ENCODE measurements at regions not wholly inside any gene's neighbourhood (a gene's known extent, or its start where the extent isn't known, plus 50 kb on each side); places are given as distances from the start of the nearest gene placed in this dataset.
"Not testable (repeated sequence)": the region's sequence is repeated elsewhere in the genome, so short reads cannot be mapped to it uniquely, and the experiment has no call there.

DNA sequence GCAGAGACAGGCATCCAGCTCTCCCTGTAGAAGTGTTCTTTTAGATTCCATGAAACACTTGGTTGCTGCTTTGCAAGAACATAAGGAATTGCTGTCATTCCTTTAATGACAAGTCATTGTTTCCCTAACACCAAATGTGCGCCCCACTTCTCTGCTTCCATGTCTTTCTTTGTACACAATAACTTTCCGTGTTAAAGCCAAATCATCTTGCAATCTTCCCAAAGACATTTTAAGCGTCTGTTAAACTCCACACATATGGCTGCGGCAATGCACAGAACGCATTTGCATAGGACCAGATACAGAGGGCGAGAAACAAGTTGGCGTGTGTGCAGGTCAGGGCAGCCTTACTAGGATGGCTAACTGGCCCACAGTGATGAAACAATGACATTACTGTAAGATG, 399.3 kb upstream of the PRKCQ start:
- DNase-seq (ENCODE audit: low read depth): no peak

DNA sequence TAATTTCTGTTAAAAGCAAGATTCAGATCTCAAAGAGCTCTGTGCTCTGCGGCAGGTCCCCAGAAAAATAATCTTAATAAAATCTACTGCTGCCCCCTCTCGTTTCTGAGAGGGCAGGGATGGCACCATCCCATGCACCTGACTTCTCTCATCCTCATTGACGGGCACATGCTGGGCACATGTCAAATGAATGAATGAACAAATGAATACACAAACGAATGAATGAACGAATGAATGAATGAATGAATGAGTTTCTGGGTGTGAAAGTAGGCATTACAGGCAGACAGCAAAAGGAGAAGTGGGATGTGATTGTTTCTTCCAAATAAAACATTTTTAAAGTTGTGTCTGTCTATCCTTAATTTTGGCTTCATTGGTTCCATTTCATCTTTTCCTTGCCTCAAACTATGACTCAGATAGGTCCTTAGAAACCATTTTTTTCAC, 398.1 kb upstream of the PRKCQ start:
- no peak for DNase-seq (ENCODE audit: low read depth)

DNA sequence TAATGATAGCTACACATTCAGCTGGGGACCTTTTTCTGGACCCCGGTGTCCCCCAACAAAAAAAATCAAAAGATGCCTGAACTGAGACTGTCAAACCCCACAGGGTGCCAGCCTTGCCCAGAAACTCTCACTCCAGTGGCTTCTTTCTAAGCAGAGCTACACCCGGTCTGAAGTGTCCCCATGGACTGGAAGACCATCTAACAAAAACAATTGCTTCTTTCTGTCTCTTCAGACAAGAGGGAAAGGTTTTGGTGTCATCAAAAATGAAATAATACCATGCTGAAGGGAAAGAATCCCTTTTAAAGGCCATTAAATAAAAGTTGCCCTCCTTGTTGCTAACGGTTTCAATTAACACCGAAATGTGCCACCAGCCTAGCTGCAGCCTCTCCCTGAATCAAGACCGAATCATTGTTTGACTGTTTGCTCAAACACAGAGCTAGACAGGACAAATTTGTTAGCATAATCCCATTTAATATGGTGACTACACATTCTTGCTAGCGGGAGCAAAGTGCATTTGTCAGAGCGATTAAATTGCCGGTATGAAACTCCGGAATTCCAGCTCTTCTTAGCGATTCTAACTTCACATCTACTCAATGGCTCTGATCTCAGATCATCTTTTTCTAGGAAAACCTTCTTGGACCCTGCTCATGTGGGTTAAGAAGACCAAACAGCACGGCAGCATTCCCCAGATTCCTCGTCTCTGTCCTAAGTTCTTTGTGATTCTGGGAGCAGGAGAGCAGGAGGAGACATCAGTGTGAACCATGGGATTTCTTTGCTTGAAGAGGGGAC, 397.5 kb upstream of the PRKCQ start:
- no peak for DNase-seq (ENCODE audit: low read depth)

DNA sequence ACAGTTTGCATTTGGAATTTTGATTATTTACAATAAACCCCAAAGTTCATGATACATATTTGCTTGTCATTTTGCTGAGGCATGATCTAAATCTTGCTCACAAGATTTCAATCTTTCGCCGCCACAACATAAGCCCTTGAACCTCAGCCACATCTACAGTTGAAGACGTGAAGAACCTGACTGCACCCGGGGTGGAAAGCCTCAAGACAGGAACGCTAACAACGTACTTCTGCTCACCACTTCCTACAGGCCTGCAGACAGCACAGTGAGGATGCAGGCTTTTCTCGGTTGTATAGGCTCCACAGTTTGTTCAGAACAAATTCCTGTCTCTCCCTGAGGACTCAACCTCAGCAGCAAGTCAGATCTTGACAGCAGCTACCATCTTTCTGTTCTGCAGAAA, 393.8 kb upstream of the PRKCQ start:
- DNase-seq (ENCODE audit: low read depth): no peak

DNA sequence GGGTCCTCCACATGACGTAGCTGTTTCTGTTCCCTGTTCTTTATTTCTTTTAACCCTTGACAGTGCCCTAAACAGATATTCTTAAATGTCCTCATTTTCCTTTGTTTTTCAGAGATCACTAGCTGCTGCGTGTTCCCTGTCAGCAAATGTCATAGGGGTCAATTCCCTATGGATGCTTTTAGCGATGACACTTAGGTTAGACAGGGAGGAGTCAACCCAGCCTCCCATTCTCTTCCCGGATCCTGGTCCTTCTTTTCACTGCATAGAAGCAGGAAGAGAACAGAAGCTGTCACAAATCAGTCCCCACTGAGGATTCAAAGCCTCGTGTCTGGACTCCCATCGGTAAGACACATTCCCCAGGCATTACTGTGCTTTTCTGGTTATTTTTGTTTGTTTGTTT, 392.1 kb upstream of the PRKCQ start:
- no peak for DNase-seq (ENCODE audit: low read depth)

DNA sequence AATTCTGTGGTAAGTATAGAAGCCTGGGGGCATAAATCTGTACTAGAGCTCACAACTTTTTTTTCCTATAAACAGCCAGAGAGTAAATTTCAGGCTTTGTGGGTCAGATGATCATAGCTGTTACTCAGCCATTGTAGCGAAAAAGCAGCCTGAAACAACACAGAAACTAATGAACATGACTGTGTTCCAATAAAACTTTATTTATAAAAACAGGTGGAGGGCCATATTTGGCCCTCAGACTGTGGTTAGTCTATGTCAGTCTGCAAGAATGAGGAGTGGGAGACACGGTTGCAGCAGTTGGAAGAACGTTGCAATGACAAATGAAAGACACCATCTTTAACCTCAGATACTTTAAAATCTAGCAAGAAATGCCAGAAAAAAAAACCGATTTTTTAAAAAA, 389.6 kb upstream of the PRKCQ start:
- no peak for DNase-seq (ENCODE audit: low read depth)

DNA sequence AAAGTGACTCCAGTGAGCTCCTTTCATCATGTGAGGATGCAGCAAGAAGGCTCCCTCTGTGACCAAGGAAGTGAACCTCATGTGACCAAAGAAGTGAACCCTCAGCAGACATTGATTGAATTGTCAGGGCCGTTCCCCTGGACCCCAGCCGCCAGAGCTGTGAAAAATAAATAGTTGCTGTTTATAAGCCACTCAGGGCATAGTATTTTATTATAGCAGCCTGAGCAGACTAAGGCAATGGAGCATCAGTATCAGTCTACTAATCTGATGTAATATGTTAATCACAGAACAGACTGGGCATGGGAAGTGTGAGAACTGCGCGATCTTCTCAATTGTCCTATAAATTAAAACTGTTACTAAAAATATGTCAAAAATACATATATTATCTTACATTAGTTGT, 384.5 kb upstream of the PRKCQ start:
- no peak for DNase-seq (ENCODE audit: low read depth)

DNA sequence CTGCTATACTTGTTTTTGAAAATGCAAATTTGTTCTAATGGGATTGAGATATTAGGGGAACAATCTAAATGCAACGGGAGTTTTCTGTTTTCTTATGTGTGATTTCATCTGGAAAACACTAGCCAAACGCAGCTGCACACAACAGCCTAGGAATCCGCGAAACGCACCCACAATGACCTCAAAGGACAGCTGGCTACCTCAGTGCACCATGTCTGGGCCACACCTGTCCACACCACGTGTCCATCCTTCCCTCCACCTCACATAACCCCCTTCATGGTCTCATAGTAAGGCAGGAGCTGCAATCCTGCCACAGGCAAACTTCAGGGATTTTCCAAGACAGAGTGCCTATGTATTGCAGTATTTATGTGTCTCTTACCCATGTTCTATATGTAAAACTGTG, 382.5 kb upstream of the PRKCQ start:
- DNase-seq (ENCODE audit: low read depth): no peak

DNA sequence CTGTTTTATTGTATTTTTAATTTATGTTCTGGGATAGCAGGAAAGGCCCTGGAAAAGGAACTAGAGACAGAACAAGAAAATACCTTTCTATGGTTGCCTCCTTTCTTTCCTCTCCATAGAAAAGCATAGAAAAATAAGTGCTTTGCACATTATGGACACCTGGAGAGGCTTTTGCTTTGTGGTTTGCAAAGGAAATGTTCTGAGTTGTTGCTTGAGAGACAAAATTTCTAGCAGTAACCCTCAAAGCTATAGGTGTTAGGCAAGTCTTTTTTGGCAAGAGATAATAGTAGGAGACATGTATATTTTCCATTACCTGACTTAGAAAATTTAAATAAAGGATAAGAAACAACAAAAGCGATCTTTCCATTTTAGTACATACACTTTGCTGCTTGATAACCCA, 378.6 kb upstream of the PRKCQ start:
- no peak for DNase-seq (ENCODE audit: low read depth)

DNA sequence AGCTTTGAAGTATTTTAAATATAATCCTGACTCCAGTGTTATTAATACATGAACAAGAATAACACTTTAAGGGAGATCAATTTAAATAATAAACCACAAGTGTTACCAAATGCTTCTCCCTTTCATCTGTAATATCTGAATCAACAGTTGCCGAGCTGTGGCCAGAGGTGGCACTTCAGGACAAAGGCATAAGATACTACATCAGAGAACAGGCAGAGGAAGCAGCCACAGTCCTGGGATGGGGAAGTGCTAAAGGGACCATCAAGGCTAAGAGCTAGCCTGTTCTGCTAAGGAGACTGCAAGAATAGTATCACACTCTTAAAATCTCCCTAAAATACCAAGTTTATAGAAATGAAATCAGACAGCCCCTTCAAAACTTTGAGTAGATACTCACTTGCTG, 378.2 kb upstream of the PRKCQ start:
- DNase-seq (ENCODE audit: low read depth): no peak

DNA sequence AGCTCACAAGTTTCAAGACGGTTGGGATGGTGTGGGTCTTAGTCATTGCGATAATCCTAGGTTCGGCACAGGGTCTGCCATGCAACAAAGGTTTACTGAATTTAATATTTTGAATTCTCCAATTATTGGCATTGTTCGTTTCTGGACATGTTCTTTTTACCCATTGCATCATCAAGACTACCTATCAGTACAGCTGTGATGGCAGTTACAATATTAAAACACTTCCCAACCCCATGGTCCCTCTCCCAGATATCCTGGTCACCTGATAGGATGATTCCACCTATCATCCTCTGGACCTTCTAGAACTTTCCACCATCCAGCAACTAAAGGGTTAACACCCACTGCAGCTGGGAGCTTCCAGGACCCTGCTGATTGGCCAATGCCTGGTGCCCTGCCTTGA, 377.8 kb upstream of the PRKCQ start:
- no peak for DNase-seq (ENCODE audit: low read depth)

DNA sequence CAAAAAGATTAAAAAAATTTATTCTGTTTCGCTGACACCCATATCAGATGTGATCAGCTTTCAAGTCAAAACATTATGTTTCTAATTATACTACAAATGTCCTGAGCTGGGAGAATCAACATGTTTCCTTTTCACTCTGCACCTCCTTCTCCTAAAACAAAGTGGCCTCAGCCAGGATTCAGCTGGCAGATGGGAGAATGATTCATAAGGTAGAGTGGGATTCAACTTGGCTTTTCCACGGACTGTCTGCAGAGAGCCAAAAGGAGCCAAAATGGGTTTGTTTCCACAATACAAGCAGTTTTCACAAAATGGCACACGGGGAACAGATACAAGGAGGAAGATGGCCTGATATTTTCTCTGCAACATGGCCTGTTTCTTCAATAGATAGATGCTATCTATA, 376.5 kb upstream of the PRKCQ start:
- DNase-seq (ENCODE audit: low read depth): no peak

DNA sequence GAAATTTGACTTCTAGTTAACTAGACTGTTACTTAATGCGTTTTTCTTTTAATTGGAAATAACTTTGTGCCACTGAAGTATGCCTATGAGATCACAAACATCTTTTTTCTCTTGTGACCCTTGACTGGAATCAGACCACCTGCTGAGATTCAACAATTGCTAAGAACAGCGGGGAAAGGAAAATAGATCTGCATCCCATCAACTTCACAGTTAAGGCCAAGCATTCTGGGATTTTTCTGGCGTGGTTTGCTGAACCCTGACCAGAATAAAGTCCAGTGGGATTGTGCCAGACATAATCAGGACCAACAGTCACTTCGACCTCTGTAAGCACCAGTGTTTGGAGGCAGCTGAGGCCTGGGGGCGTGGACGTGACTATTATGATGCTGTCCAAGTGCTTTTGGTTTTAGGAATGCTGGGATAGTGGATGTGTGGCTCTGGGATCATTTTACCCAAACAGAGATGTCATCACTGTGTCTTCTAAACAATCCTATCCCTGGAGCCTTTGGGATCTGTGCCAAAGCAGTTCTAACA, 373.3 kb upstream of the PRKCQ start:
- DNase-seq (ENCODE audit: low read depth): no peak

DNA sequence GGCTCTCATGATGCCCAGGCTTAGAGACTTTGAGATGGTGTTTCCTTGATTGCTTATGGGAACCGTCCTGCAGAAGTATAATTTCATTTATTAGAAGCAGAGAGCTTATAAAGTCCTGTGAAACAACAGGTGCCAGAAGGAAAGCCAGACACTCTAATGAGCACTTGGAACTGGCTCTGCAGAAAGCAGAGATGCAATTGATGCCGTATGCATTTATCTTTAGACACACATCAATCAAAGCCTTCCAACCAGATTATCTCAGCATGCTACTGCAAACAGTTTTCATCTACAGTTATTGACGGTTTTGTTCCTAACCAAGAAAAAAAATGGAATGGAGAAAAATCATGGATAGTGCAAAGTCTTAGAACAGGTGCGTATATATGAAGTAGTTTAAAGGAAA, 371.7 kb upstream of the PRKCQ start:
- DNase-seq (ENCODE audit: low read depth): no peak

DNA sequence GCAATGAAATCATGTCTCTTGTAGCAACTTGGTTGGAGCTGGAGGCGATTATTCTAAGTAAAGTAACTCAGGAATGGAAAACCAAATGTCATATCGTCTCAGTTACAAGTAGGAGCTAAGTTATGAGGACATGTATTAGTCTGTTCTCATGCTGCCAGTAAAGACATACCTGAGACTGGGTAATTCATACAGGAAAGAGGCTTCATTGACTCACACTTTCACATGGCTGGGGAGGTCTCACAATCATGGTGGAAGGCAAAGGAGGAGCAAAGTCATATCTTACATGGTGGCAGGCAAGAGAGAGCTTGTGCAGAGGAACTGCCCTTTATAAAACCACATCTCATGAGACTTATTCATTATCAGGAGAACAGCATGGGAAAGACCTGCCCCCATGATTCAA, 370.1 kb upstream of the PRKCQ start:
- no peak for DNase-seq (ENCODE audit: low read depth)

DNA sequence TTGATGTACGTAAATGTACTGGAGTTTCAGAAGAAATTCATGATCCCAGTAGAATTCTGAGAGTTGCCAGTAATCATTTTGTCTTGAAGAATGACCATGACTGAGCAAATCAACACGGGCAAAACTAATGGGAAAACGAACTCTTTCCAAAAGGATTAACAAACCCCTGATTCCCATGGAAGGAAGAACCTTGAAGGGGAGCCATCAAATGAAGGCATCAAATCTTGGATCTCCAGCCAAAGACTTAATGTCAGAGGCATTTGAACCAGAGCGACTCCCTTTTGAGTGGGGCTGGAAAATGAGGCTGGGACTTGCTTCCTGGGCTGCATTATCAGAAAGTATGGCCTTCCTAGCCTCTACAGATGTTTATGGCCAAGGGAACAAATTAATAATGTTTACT, 364.4 kb upstream of the PRKCQ start:
- no peak for DNase-seq (ENCODE audit: low read depth)

DNA sequence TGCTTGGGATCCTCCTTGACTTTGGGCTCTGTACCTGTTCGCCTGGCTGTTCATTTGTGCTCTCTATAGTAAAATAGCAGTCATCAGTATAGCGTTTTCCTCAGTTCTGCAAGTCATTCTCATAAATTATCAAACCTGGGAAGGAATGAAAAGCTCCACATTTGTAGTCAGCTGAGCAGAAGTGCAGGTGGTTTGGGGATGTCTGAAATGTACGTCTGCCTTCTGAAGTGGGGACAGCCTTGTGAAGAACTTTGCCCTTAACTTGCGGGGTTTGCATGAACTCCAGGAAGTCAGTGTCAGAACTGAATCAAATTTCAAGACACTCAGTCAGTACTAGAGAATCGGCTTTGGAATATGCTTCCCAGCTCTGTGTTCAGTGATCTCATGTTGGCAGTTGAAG, 358.3 kb upstream of the PRKCQ start:
- DNase-seq (ENCODE audit: low read depth): no peak

DNA sequence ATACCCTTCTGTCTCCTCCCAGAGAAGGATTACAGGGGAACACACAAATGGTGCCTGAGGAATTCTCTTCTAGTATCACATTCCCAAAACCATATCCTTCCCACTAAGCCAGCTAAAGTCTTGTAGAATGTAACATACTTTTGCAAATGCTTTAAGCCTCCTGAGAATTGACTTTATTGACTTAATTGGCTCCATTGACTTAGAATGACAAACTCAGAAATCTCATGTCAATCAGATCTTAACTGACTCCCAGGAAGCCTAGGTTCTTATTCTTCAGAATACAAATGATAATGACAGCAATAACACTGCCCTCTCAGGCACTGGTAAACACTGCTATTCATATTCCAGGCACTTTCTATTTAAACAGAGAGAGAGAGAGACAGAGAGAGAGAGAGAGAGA, 356.9 kb upstream of the PRKCQ start:
- DNase-seq (ENCODE audit: low read depth): no peak

DNA sequence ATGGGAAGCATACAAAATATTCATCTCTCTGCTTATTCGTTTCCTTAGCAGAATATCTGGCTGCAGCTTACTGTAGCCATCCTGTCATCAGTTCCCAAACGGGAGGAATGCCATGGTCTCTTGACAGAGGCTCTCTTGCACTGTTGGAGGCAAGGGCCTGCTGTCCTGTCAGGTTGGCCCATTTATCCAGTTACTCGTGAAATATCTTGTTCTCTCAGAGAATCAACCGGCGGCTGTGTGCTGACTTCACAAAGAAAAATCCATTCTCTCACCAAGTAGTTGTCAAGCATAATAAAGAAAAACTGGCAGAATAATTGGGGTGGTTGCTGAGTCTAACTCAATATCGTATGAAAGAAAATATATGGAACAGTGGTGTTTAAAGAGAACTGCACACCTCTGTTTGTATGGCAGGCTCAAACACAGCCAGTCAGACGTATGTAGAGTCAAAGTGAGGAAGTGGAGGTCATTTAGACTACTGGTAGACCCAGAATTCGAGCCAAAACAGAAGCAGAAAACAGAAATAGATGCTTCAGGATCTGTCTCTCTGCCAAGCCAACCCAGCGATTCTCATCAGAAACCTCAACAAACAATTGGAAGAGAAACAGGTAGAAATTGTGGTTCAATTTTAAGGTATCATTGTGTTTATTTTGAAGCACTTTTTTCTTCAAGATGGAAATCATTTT, 349.2 kb upstream of the PRKCQ start:
- DNase-seq (ENCODE audit: low read depth): no peak

DNA sequence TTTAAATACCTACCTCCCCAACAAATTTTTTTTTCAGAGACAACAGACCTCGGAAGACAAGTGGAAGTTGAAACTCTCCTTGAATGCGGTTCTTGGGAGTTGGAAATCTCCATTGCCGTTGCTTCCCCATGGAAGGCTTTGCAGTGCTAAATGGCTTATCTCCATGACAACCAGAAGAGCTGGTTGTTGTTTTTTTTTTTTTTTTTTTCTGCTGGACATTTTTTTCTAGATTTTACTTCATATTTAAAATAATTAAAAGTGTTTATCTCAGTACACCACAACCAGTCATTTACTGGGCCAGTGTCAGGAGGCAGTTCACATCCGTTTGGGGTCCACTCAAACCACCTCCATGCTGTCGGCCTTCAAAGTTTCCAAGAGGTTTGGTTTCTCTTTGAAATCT, 348.5 kb upstream of the PRKCQ start:
- no peak for DNase-seq (ENCODE audit: low read depth)

DNA sequence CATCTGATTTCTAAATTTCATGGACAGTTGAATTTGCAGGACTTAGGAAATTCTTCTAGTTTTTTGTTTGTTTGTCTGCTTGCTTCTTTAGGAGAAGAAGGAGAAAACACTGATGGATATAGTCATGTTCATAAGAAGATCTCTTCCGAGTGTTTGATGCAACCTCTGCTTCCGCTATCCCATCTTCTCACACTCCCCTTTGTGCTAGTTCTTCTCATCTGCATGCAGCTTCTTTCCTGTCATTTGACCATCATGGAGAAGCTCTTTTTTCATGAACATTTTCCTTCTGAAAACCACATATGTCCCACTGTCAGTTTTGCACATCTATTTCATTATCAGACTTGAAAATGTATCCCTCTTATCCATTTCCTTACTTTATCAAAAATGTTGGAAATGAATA, 346.9 kb upstream of the PRKCQ start:
- DNase-seq (ENCODE audit: low read depth): no peak

DNA sequence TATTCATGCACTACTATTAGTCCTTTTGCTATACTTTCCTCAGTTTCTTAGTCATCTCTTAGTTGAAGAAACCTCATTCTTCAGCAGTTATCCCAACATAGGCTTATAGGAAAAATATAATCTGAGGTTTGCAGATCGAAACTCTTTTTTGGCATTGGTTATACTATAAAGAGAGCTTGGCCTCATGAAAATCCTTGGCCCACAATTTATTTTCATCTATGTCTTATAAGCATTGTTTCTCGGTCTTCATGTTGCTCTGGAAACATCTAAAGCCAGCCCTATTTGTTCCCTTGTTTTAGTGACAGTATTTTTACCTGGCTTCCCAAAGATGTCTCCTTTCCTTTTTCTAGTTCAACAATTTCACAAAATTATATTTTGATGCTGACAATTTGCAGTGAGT, 345.1 kb upstream of the PRKCQ start:
- no peak for DNase-seq (ENCODE audit: low read depth)

DNA sequence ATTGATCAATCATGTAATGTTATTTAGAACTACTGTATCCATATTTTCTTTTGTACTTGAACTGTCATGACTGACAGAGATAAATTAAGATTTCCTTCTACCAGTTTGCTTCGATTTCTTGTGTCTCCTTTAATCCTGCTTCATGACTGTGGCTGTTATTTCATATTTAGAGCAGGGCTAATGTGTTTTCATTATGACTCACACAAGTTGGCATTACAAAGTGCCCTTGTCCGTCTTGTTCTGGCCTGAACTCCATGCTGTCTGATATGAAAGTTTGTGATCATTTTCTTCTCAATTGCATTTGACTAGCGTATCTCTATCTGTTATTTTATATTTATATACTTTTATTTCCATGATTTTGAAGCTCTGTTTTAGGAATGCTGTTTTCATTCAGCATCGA, 344.1 kb upstream of the PRKCQ start:
- DNase-seq (ENCODE audit: low read depth): peak; percentile 20

DNA sequence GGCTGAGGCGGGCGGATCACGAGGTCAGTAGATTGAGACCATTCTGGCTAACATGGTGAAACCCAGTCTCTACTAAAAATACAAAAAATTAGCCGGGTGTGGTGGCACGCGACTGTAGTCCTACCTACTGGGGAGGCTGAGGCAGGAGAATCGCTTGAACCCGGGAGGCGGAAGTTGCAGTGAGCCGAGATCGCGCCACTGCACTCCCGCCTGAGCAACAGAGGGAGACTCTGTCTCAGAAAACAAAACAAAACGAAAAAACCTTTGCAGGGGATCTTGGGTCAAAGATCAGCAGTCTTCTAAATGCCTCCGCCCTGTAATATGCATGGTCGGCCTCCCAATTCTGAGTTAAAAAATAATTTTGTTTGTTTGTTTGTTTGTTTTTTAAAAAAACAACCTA, 340.9 kb upstream of the PRKCQ start:
- not testable (repeated sequence) for DNase-seq (ENCODE audit: low read depth)
